Liver (tissue), 8 donors: ENCODE measurements at regions not wholly inside any gene's neighbourhood (a gene's known extent, or its start where the extent isn't known, plus 50 kb on each side); places are given as distances from the start of the nearest gene placed in this dataset.

Source experiments
- DNase-seq: peaks from one replicate; pipeline ENCODE4 v3.0.0-alpha.2; 2017; ENCODE audit warnings: low spot score
- H3K27ac ChIP-seq, 2 donors: one replicate each; pipeline ENCODE4 v1.7.0; 2013; ENCODE audit warnings: inconsistent platforms in 2 of 2, low read length in 2 of 2, control low read depth in 1 of 2, low read depth in 1 of 2, mild to moderate bottlenecking in 1 of 2
- H3K27me3 ChIP-seq, 4 donors: one replicate each; pipeline versions ENCODE4 v1.6.1 to v1.7.0; 2013; ENCODE audit warnings: low read length in 3 of 4, inconsistent platforms in 1 of 4, mild to moderate bottlenecking in 1 of 4, moderate library complexity in 1 of 4; ENCODE audit not compliant: control insufficient read depth in 4 of 4, insufficient read depth in 4 of 4
- H3K36me3 ChIP-seq, 4 donors: one replicate each; pipeline versions ENCODE4 v1.6.1 to v1.7.0; 2013; ENCODE audit warnings: low read length in 3 of 4, mild to moderate bottlenecking in 3 of 4, low read depth in 1 of 4, moderate library complexity in 1 of 4; ENCODE audit not compliant: control insufficient read depth in 4 of 4, insufficient read depth in 3 of 4
- H3K4me1 ChIP-seq, 4 donors: one replicate each; pipeline versions ENCODE4 v1.6.1 to v1.7.0; 2013; ENCODE audit warnings: low read length in 3 of 4, mild to moderate bottlenecking in 3 of 4, moderate library complexity in 1 of 4; ENCODE audit not compliant: control insufficient read depth in 4 of 4, insufficient read depth in 4 of 4
- H3K4me3 ChIP-seq, 3 donors: one replicate each; pipeline versions ENCODE4 v1.6.1 to v1.7.0; 2013; ENCODE audit warnings: low read length in 3 of 3, control low read depth in 1 of 3, low read depth in 1 of 3, mild to moderate bottlenecking in 1 of 3
- H3K9ac ChIP-seq, 2 donors: one replicate each; pipeline ENCODE4 v1.7.0; 2013; ENCODE audit warnings: low read length in 2 of 2, mild to moderate bottlenecking in 2 of 2, moderate library complexity in 2 of 2, control low read depth in 1 of 2, low read depth in 1 of 2
- H3K9me3 ChIP-seq, 4 donors: one replicate each; pipeline versions ENCODE4 v1.6.1 to v1.7.0; 2013; ENCODE audit warnings: low read length in 3 of 4; ENCODE audit not compliant: control insufficient read depth in 4 of 4
- ATF3 ChIP-seq: IDR thresholded peaks from 2 replicates; pipeline ENCODE4 v1.6.1; 2016; ENCODE audit warnings: antibody characterized with exemption
- CTCF ChIP-seq: fragments of 150-350 bp; IDR thresholded peaks from 2 replicates; pipeline ENCODE4 v1.5.1; 2017; ENCODE audit warnings: improper control_type of control experiment, low read depth, low read length; ENCODE audit not compliant: missing input control
- EGR1 ChIP-seq, 2 donors: IDR thresholded peaks; 2 replicates each; pipeline ENCODE4 v1.6.1; 2016 to 2018; ENCODE audit warnings: antibody characterized with exemption in 2 of 2, low read depth in 2 of 2
- FOXA1 ChIP-seq: IDR thresholded peaks from 2 replicates; pipeline ENCODE4 v1.6.1; 2016; ENCODE audit warnings: antibody characterized with exemption
- FOXA2 ChIP-seq: IDR thresholded peaks from 2 replicates; pipeline ENCODE4 v1.6.1; 2016; ENCODE audit warnings: antibody characterized with exemption
- GABPA ChIP-seq, 2 donors: IDR thresholded peaks in 1 of 2; conservative IDR thresholded peaks in 1 of 2; 2 replicates each; pipeline ENCODE4 v1.6.1; 2016; ENCODE audit warnings: antibody characterized with exemption in 2 of 2, mild to moderate bottlenecking in 1 of 2, moderate library complexity in 1 of 2
- HNF4A ChIP-seq, 2 donors: conservative IDR thresholded peaks; 2 replicates each; pipeline ENCODE4 v1.6.1; 2016; ENCODE audit warnings: antibody characterized with exemption in 2 of 2, mild to moderate bottlenecking in 2 of 2
- HNF4G ChIP-seq: IDR thresholded peaks from 2 replicates; pipeline ENCODE4 v1.6.1; 2016; ENCODE audit warnings: antibody characterized with exemption
- JUND ChIP-seq, 2 donors: IDR thresholded peaks; 2 replicates each; pipeline ENCODE4 v1.6.1; 2016; ENCODE audit warnings: antibody characterized with exemption in 2 of 2
- MAX ChIP-seq: IDR thresholded peaks from 2 replicates; pipeline ENCODE4 v1.6.1; 2016; ENCODE audit warnings: antibody characterized with exemption
- NR2F2 ChIP-seq: IDR thresholded peaks from 2 replicates; pipeline ENCODE4 v1.6.1; 2016; ENCODE audit warnings: antibody characterized with exemption
- RAD21 ChIP-seq, 2 donors: IDR thresholded peaks; 2 replicates each; pipeline ENCODE4 v1.6.1; 2016; ENCODE audit warnings: antibody characterized with exemption in 2 of 2, mild to moderate bottlenecking in 2 of 2
- REST ChIP-seq: IDR thresholded peaks from 2 replicates; pipeline ENCODE4 v1.6.1; 2016; ENCODE audit warnings: antibody characterized with exemption, mild to moderate bottlenecking
- RXRA ChIP-seq, 2 donors: IDR thresholded peaks; 2 replicates each; pipeline ENCODE4 v1.6.1; 2017 to 2018; ENCODE audit warnings: antibody characterized with exemption in 2 of 2, mild to moderate bottlenecking in 1 of 2
- SP1 ChIP-seq: IDR thresholded peaks from 2 replicates; pipeline ENCODE4 v1.6.1; 2018; ENCODE audit warnings: antibody characterized with exemption, mild to moderate bottlenecking
- TAF1 ChIP-seq: conservative IDR thresholded peaks from 2 replicates; pipeline ENCODE4 v1.6.1; 2016; ENCODE audit warnings: antibody characterized with exemption, mild to moderate bottlenecking
- YY1 ChIP-seq: IDR thresholded peaks from 2 replicates; pipeline ENCODE4 v1.6.1; 2016; ENCODE audit warnings: antibody characterized with exemption, mild to moderate bottlenecking
- ZBTB33 ChIP-seq: IDR thresholded peaks from 2 replicates; pipeline ENCODE4 v1.6.1; 2016; ENCODE audit warnings: antibody characterized with exemption
- WGBS: extraction: QIAGEN DNeasy Blood & Tissue Kit; methylation state at CpG from one replicate; pipeline ENCODE4 v1.1.7; 2013; 5-methylcytosine and 5-hydroxymethylcytosine counted together
- donor health status: healthy.
- donor health status: healthy.
- donor health status: healthy.
- donor health status: healthy.
- donor health status: healthy.

- WGBS, result 77% methylated on average over 4 of the region's 4 CpGs
- no peaks in the 10 kb centered on the region for H3K4me1 ChIP-seq
- H3K9me3 ChIP-seq, result peaks cover 0 to 2% (median under 1%) of the 10 kb centered on the region in 4 donors
- no peak for DNase-seq
- no peak overlapping the region for H3K4me3 ChIP-seq
- H3K27me3 ChIP-seq, result no peaks in the 10 kb centered on the region
- H3K9ac ChIP-seq, result no peak overlapping the region
- H3K27ac ChIP-seq, result no peak overlapping the region
- H3K36me3 ChIP-seq, result no peaks in the 10 kb centered on the region
- TF ChIP-seq HNF4G (no peak), ATF3 (no peak), EGR1 (IDR thresholded peaks at IDR 0.05; ENCODE audit: low read depth in 2 of 2) (no peak), GABPA (IDR thresholded peaks at IDR 0.05 in 1 of 2, conservative IDR thresholded peaks at IDR 0.05 in 1 of 2) (no peak), RAD21 (IDR thresholded peaks at IDR 0.05) (no peak), NR2F2 (no peak), TAF1 (no peak), REST (no peak), ZBTB33 (no peak), JUND (IDR thresholded peaks at IDR 0.05) (no peak), FOXA2 (no peak), CTCF (no peak), FOXA1 (no peak), SP1 (no peak), YY1 (no peak), MAX (no peak), RXRA (IDR thresholded peaks at IDR 0.05) (no peak), HNF4A (conservative IDR thresholded peaks at IDR 0.05) (no peak)
These were observed 235.9 kb upstream of the GIMD1 start for GRCh38 chr4:106604319-106605051.
